ENCODE measurements at regions not wholly inside any gene's neighbourhood (a gene's known extent, or its start where the extent isn't known, plus 50 kb on each side); places are given as distances from the start of the nearest gene placed in this dataset.
"Not testable (repeated sequence)": the region's sequence is repeated elsewhere in the genome, so short reads cannot be mapped to it uniquely, and the experiment has no call there.

DNA sequence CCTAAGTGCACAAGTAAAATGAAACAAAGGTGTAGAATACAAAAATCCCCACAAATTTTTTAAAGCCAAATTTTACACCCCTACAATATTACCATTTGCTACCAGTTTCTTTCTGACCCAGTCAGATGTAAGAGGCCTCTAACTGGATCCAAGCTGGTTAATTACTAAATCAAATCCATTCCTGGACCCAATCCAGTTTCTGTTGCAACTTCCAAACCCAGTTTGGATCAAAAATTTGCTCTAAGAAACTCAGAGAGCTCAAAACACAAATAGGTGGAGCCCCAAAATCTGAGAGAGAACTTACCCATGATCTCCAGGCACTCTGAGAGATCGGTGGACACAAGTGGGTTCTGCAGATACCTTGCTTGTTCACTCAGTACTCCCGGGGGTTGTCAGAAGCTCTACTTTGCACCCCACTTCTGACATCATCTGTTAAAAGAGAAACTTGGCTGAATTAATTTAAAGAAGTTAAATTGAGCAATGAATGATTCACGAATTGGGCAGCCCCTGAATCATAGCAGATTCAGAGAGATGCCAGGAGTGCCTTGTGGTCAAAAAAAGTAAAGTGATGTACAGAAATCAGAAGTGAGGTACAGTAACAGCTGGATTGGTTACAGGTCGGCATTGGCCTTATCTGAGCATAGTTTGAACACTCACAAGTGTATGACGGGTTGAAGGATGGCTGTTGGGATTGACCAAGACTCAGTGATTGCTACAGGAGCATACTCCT, 448.0 kb downstream of the KCNT2 start:
- DNase-seq: no peak

DNA sequence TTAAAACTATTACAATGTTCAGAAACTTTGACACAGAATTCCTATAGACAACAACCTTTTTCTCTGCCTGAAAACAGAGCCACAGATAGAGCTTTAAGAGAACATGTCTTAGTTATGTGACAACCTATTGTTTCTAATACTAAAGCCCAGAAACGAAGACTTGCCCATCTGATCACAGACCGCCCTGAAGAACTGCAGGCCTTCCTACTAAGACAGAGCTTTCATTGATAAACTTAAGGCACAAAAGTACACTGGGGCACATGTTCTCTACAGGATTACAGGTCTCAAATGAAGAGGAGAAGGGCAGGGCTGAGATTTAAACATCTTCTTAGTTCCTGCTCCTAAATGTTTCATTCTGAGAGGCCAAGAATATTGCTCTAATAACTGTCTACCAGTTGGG, 452.7 kb downstream of the KCNT2 start:
- DNase-seq: no peak

DNA sequence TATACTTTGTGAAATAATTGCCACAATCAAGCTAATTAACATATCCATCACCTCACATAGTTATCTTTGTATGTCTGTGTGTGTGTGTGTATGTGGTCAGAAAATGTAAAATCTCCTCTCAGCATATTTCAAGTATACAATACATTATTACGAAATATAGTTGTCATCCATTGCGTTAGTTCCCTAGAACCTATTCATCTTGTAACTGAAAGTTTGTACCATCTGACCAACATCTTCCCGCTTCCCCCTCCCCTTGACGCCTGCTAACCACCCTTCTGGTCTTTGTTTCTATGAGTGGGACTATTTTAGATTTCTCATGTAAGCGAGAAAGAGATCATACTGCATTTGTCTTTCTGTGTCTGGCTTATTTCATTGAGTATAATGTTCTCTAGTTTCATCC, 455.3 kb downstream of the KCNT2 start:
- no peak for DNase-seq

DNA sequence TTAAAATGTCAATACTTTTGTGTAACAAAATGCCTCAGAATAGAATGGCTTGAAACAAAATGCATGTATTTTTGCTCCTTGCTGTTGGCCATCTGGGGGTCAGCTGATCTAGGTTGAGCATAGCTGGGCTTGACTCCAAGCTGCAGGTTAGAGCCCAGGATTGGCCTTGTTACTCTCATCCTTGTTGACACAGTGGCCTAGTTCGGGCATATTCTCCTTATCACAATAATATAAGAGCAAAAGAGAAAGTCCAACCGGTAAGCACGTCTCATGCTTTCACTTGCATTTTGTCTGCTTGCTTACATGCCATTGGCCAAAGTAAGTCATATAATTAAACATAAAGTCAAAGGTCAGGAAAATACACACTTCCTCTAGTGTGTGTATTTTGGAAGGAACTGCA, 456.2 kb downstream of the KCNT2 start:
- no peak for DNase-seq

DNA sequence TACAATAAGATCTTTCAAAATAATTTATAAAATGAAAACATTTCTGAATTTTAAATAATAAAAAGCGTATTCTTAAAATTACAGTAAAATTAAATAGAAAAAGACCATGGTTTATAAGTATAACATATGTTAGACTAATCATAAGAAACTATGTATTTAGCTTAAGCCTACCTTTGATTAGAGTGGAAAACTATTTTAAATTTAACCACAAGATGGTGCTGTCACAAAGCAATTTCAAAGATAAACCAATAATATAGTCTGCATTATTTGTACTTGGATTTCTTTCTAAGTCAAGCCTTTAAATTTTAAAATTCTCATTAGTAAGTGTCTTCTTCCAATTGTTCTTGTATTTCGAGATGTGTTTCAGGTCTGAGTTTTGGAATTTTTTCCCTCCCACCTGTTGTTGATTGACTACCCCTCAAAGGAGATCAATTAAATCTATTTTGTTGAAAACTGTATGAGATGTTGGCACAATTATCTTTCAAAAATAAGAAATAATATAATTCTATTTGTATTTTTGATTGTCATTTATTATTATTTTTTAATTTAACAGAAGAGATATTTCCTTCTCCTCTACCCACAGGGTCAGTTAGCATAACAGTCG, 459.8 kb downstream of the KCNT2 start:
- no peak for DNase-seq

DNA sequence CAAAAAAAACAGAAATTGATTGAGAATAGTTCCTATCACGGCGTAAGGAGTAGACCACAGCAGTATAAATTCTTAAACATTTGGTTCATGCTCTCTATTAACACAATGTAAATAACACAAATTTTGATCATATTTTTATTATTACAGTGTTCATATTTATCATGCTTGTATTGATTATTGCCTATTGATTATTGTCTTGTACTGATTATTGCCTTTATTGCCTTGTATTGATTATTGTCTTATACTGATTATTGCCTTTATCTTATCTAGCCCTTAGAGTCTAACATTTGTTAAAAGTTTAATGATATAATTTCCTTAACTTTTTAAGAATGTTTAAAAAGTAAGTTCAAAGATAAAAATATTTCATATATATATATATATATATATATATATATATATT, 460.7 kb downstream of the KCNT2 start:
- no peak for DNase-seq

DNA sequence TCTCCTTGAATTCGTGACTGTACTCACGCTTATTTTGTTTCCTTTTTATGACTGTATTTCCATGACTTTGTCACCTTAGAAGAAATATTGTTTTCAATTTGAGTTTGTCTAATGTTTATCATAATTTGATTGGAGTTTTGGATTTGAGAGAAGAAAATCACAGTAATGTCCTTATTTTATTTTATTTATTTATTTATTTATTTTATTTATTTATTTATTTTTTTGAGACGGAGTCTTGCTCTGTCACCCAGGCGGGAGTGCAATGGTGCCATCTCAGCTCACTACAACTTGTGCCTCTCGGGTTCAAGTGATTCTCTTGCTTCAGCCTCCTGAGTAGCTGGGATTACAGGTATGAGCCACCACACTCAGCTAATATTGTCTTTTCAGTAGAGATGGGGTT, 463.1 kb downstream of the KCNT2 start:
- DNase-seq: not testable (repeated sequence)

DNA sequence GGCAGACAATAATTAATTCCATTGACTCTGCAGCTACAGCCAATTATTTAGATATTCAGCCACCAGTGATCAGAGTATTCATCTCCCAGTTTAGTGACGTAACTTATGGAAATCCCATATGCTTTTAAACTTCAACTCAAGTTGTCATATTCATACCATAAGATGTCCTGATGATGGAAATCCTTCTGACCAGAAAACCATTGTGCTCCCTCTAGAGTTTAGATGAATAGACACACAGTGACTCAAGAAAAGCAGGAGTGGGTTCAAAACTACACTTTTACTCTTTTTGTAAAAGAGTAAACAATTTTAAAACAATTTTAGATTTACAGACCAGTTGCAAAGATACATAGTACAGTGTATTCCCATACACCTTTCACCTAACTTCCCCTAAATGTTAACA, 463.7 kb downstream of the KCNT2 start:
- DNase-seq: no peak

DNA sequence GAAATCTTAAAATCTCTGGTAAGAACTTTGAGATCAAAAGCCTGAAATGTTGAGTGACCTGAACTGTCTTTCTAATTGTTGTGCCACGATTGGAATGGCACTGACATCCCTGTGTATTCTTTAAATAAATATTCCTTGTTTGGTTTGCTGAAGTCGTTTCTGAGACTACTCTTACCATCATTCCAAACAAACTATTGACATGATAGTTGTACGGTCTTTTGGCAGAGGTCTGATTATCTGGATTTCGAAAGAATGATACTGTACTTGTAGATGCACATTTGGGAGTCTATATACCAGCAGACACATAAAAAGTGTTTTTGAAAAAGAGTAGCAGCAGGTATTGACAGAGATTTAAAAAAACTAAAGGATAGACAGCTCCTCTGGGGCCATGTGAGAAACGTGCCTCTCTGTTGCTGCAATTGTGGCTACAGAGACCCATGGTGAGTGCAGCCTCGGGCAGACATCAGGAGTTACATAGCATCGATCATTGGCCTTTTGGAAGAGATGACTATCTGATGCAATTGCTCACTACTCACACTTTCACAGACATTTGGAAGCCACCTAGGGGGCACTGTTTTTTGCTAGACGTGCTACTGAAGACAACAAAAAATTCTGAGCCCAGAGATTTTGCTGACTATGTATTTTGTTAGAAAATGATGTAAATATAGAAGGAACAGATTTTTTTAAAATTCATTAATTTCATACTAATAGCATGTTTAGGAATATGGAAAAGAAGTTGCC, 464.5 kb downstream of the KCNT2 start:
- DNase-seq: no peak

DNA sequence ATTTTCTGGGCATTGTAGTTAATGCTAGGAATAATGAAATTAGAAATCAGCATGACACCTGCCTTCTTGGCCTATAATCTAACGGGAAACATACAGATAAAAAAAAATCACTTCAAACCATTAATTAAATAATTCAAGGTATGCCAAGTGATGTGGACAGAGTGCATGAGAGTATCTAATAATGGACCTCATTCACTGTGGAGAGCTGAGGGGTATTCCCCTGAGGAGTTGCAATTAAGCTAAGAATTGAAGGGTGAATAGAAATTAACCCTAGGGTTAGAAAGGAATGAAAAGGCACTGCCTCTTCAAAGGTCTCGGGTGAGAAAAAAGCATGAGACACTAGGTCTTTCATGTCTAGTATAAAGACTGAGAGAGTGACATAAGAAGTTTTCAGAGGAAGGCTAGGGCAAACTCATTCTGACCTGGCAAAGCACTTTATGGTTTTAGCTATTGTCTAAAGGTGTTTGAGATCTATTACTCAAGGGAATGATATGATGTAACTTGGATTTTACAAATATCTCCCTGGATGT, 466.1 kb downstream of the KCNT2 start:
- no peak for DNase-seq

DNA sequence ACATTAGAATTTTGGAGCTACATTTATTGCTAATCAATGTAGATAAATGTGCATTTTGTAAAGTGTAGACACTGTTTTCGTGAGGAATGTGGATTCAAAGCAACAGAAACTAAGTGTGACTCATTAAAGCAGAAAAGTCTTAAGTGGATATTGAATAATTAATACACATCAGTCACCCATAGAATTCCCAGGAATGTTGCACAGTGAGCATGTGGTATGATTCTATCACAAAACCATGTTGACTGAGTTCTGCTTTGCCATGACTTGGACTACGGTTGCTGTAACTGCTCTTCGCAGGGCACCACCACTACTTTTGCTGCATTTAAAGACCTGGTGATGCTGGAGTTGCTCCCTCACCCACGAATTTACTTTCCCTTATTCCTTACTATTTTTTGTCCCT, 471.8 kb downstream of the KCNT2 start:
- DNase-seq: no peak

DNA sequence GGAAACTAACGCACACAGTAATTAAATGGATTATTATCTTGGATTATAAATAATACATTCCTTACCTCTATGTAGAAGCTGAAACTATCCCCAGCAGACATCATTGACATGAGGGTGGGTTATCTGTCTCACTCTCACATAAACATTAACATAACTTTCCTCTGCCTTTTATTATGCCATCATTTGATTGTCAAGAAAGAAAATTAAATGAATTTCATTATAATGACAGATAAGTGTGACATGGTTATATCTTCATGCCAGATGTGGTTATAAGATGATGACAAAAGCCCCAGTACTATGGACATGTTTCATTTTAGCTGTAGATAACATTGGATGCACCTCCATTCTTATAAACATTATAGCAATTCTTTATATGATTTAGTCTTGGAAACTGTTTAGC, 476.5 kb downstream of the KCNT2 start:
- DNase-seq: no peak

DNA sequence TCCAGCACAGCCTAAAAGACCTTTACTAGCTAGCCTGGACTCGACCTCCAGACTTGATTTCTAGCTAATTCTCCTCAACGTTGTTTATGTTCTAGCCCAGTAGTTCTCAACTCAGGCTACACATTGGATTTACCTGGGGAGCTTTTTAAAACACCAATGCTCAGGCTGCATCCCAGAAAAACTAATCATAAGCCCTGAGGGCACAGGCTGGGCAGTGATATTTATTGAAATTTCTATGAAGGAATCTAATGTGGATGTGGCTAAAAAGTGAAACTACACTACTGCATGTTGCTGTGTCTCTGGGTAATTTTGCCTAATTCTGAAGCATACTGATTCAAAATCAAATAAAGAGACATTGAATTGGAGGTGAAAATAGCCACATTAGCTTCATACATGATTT, 479.4 kb downstream of the KCNT2 start:
- no peak for DNase-seq

DNA sequence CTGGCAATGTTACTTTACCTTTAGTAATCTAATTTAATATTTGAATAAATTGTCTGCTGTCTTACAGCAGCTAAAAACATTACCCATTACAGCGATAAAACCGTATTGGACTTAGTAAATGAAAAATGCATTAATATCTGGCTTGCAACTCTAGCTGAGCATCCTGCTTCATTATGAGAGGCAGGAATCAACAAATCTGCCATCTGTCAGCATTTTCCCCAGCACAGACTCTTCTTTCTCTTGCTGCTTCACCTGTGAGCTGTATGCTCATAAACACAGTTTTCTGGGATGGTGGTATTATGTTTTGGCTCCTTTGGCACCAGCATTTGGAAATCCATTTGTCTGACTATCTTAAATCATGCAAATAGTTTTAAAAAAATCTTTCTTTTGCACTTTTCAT, 487.1 kb downstream of the KCNT2 start:
- no peak for DNase-seq

DNA sequence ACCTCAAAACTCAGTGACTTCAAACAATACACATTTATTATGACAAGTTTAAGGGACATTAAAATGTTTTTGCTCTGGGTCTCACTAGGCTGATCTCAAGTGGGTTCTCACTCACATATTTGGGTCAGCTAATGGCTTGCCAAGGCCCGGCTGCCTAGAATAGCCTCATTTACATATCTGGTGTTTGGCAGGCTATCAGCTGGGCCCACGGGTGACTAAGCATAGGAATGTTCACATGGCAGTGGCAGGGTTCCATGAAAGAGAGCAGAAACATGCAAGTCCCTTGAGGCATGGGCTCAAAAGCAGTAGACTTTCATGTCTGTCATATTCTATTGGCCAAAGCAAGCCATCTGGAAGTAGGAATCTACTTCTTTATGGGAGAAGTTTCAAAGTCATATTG, 492.6 kb downstream of the KCNT2 start:
- no peak for DNase-seq

DNA sequence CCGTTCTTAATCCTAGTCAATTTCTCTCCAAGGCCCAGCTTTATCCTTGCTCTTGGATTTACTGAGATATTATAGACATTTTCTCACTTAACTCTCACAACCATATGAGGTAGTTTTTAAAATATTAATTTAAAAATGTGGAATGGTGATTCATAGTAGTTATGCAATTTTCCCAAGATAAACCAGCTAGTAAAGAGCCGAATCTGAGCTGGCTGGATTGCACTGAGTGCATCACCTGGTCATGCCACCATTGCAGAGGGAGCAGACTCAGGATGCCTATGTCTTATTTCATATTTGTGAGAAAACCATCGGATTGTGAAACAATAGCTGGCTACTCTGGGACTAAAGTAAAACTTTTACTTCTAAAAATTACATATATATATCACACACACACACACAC, 494.0 kb downstream of the KCNT2 start:
- DNase-seq: no peak

DNA sequence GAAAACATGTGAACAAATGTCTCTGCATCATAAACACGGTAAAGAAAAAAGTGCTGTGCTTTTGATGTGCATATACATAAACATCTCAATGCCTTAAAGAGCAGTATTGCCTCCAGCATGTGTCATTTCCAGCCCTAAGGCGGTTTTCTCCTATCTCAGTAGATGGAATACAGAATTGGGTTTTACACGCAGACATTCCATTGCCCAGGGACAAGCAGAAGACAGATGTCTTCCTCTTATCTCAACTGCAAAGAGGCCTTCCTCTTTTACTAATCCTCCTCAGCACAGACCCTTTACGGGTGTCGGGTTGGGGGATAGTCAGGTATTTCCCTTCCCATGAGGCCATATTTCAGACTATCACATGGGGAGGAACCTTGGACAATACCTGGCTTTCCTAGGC, 499.2 kb downstream of the KCNT2 start:
- DNase-seq: not testable (repeated sequence)

DNA sequence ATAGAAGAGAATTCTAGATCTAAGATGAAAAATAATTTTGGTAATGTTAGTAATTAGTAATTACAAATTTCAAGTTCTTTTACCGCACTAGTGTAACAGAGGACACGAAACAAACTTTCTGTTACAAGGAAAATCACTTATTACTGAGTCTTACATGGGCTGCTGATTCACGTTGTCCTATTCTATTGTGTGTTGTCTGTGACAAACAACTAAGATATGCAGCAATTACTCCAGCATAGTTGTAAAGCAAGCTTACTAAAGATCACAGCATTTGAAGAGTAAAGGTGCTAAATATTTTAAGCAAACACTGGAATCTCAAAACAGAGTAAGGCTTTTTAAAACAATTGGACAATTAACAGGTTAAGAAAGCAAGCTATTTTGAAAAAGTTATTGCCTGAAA, 502.3 kb downstream of the KCNT2 start:
- DNase-seq: no peak

DNA sequence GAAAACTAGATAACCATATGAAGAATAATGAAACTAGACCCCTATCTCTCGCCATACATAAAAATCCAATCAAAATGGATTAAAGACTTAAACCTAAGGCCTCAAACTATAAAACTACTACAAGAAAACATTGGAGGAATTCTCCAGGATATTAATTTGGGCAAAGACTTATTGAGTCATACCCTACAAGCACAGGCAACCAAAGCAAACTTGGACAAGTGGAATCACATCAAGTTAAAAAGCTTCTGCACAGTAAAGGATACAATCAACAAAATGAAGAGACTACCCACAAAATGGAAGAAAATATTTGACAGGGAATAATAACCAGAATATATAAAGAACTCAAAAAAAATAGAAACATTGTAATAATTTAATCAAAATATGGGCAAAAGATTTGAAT, 505.4 kb downstream of the KCNT2 start:
- DNase-seq: no peak

DNA sequence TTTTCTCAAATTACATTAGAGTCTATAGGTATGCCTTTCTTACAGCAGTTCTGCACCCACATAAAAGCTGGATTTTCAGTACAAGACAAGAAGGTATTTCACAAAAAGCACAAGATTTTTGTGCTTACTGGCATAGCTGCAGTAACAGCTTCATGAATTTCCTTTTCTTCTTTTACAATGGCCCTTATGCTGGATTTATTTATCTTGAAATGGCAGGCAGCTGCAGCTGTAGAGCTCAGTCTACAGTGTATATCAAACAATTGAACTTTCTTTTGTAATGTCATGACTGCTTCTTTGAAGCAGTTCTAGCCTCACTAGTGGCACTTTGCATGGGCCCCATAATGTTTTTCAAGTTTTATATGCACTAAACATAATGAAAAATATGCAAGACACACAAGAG, 510.2 kb downstream of the KCNT2 start:
- no peak for DNase-seq

DNA sequence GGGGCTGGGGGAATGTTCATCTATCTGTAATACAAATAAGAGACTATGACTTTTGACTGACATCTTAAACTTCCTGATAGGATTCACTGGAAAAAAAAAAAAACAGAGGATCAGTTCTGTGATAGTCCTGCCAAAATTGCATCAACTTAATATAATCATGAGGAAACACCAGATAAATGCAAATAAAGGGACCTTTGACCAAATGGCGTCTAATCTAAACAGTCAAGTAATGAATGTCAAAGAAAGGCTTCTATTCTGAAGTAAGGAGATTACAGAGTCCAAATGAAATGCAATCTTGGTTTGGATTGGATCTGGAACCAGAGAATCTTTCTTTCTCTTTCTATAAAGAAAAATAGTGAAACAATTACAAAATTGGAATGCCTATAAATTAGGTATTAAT, 513.4 kb downstream of the KCNT2 start:
- no peak for DNase-seq

DNA sequence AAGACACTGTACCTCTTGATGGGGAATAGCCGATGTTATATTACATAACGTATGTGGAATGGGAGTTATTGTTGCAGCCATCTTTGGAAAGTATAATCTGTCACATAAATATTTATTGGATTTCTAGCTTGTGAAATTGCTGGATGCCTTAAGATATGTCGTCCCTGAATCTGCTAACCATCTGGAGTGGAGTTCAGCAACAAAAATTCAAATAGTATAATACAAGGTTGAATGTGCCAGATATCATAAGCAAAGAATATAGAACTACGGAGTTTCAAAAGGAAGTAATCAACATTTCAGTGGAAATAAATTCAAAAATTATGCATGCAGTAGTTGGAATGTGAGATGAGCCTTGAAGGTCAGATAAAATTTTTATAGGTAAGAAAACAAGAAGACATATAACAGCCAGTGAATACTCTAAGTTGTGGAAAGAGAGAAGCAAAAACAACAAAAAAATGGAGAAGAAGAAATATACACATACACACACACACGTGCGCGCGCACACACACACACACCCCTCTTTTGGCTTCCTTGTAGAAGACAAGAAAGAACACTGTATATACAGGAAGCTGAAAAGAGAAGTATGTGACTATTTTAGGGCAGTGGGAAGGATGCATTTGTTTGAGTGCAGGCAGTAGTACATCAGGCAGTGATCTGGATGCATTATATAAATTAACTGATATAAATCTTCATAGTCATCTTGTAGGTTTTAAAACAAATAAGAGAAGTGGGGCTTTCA, 516.7 kb downstream of the KCNT2 start:
- DNase-seq: no peak

DNA sequence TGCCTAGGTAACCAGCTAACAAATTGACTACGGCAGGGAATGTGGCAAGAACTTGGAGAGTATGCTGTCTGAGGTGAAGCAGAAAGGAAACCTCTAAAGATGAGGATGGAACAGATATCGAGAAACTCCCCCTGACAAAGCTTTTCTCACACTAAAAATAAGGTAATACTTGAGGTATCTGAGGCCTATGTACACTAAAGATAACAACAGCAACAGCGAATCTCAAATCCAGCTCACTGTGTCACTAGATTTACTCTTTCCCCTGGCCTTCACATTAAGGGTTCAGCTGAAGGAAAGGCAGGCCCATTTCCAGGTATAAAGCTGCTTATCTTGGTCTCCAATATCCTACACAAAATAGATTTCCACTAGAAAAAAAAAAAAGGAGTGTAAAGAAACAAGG, 518.0 kb downstream of the KCNT2 start:
- no peak for DNase-seq

Measured in CD4-positive, alpha-beta T cell treated with Interleukin-15 for 1 hour (primary cell).